IMR-90 (cell line): ENCODE measurements at regions not wholly inside any gene's neighbourhood (a gene's known extent, or its start where the extent isn't known, plus 50 kb on each side); places are given as distances from the start of the nearest gene placed in this dataset.

Experiments
- ATAC-seq: fragments of 200-7000 bp; cut with Tn5 transposase; 2 replicates; pipeline ENCODE4 v1.9.1; 2020; ENCODE audit warnings: low read depth, mild to moderate bottlenecking, moderate library complexity
- BruUV-seq: library from RNA; stranded (reverse); fragments of 400-500 nt; replicated peaks from 2 replicates; lab custom pipeline; 2021; lab: Mats Ljungman, UMichigan
- CTCF ChIA-PET: fragments of 300-600 bp; formaldehyde crosslinking; extraction: SDS; loops from one replicate; lab custom pipeline; 2021; ENCODE audit warnings: antibody characterized with exemption; lab: Yijun Ruan, JAX
- POLR2A ChIA-PET: fragments of 300-600 bp; sonication (Branson Sonifier 250); formaldehyde crosslinking; loops from one replicate; lab custom pipeline; 2022; ENCODE audit warnings: antibody characterized with exemption; ENCODE audit not compliant: unreplicated experiment; lab: Charles Lee
- DNase-seq: peaks from one replicate; pipeline ENCODE4 v3.0.0; 2013
- H2AFZ ChIP-seq: replicated peaks from 2 replicates; pipeline ENCODE3; 2013; ENCODE audit warnings: low read length, mild to moderate bottlenecking; ENCODE audit not compliant: poor library complexity
- H2AK5ac ChIP-seq: 2 replicates; pipeline ENCODE4 v1.6.1; 2013; ENCODE audit warnings: low read depth, low read length, inconsistent platforms
- H2AK9ac ChIP-seq: replicated peaks from 2 replicates; pipeline ENCODE3; 2013; ENCODE audit warnings: mild to moderate bottlenecking, low read depth, low read length, moderate library complexity; ENCODE audit not compliant: poor library complexity
- H2BK120ac ChIP-seq: 2 replicates; pipeline ENCODE4 v1.6.1; 2013; ENCODE audit warnings: low read depth, low read length, inconsistent platforms
- H2BK15ac ChIP-seq: 3 replicates; pipeline ENCODE4 v1.6.1; 2013; ENCODE audit warnings: low read depth, low read length, inconsistent platforms
- H2BK20ac ChIP-seq: 2 replicates; pipeline ENCODE4 v1.6.1; 2013; ENCODE audit warnings: low read depth, mild to moderate bottlenecking, inconsistent platforms, low read length, moderate library complexity
- H2BK5ac ChIP-seq: 2 replicates; pipeline ENCODE4 v1.6.1; 2013; ENCODE audit warnings: mild to moderate bottlenecking, low read depth, low read length, inconsistent platforms; ENCODE audit not compliant: poor library complexity, severe bottlenecking
- H3K14ac ChIP-seq: replicated peaks from 2 replicates; pipeline ENCODE4 v1.6.1; 2013; ENCODE audit warnings: low read depth, low read length, inconsistent platforms
- H3K18ac ChIP-seq: 2 replicates; pipeline ENCODE4 v1.6.1; 2013; ENCODE audit warnings: low read depth, low read length, control low read depth
- H3K23ac ChIP-seq: 2 replicates; pipeline ENCODE4 v1.6.1; 2013; ENCODE audit warnings: low read depth, low read length, inconsistent platforms
- H3K27ac ChIP-seq: 2 replicates; pipeline ENCODE4 v1.5.1; 2013; ENCODE audit warnings: mild to moderate bottlenecking, control low read depth, low read length; ENCODE audit not compliant: insufficient read depth
- H3K27me3 ChIP-seq: 2 replicates; pipeline ENCODE4 v1.6.1; 2013; ENCODE audit warnings: low read length; ENCODE audit not compliant: control insufficient read depth, insufficient read depth
- H3K36me3 ChIP-seq: 2 replicates; pipeline ENCODE4 v1.6.1; 2013; ENCODE audit warnings: low read length, mixed read lengths; ENCODE audit not compliant: control insufficient read depth, insufficient read depth
- H3K4ac ChIP-seq: 2 replicates; pipeline ENCODE4 v1.6.1; 2013; ENCODE audit warnings: low read depth, low read length, inconsistent platforms
- H3K4me1 ChIP-seq: 2 replicates; pipeline ENCODE4 v1.6.1; 2013; ENCODE audit warnings: low read length, mixed read lengths; ENCODE audit not compliant: control insufficient read depth, insufficient read depth
- H3K4me2 ChIP-seq: 2 replicates; pipeline ENCODE4 v1.6.1; 2013; ENCODE audit warnings: low read depth, mild to moderate bottlenecking, control low read depth, low read length, moderate library complexity
- H3K4me3 ChIP-seq: 2 replicates; pipeline ENCODE4 v1.5.1; 2013; ENCODE audit warnings: low read depth, mild to moderate bottlenecking, control low read depth, low read length, moderate library complexity; ENCODE audit not compliant: insufficient read depth
- H3K56ac ChIP-seq: 2 replicates; pipeline ENCODE4 v1.6.1; 2013; ENCODE audit warnings: low read length, inconsistent platforms; ENCODE audit not compliant: insufficient read depth; ENCODE audit errors: extremely low read depth
- H3K79me1 ChIP-seq, 2 experiments: 2 replicates each; pipeline ENCODE4 v1.6.1; 2013; ENCODE audit warnings: low read length in 2 of 2, inconsistent platforms in 1 of 2, low read depth in 1 of 2
- H3K9ac ChIP-seq: 2 replicates; pipeline ENCODE4 v1.6.1; 2013; ENCODE audit warnings: low read depth, low read length, control low read depth
- H3K9me1 ChIP-seq: 2 replicates; pipeline ENCODE4 v1.6.1; 2013; ENCODE audit warnings: low read length, inconsistent platforms; ENCODE audit not compliant: insufficient read depth
- H3K9me3 ChIP-seq: 2 replicates; pipeline ENCODE4 v1.6.1; 2013; ENCODE audit warnings: low read length; ENCODE audit not compliant: control insufficient read depth, insufficient read depth
- H4K20me1 ChIP-seq: 2 replicates; pipeline ENCODE4 v1.6.1; 2013; ENCODE audit warnings: low read length, inconsistent platforms; ENCODE audit not compliant: insufficient read depth
- H4K5ac ChIP-seq: 2 replicates; pipeline ENCODE4 v1.6.1; 2013; ENCODE audit warnings: mild to moderate bottlenecking, low read depth, low read length, control low read depth
- H4K8ac ChIP-seq, 2 experiments: 2 replicates each; pipeline ENCODE4 v1.6.1; 2013; ENCODE audit warnings: low read depth in 2 of 2, low read length in 2 of 2, control low read depth in 1 of 2, inconsistent platforms in 1 of 2
- H4K91ac ChIP-seq: 2 replicates; pipeline ENCODE4 v1.6.1; 2013; ENCODE audit warnings: low read depth, low read length, inconsistent platforms; ENCODE audit not compliant: insufficient read depth
- BHLHE40 ChIP-seq: fragments of 150-350 bp; IDR thresholded peaks from 2 replicates; pipeline ENCODE4 v1.6.1; 2016; ENCODE audit warnings: mild to moderate bottlenecking, low read depth, low read length
- CEBPB ChIP-seq: IDR thresholded peaks from 2 replicates; pipeline ENCODE4 v1.6.1; 2012; ENCODE audit warnings: low read depth, low read length, improper control_type of control experiment
- CHD1 ChIP-seq: IDR thresholded peaks from 2 replicates; pipeline ENCODE4 v1.6.1; 2012; ENCODE audit warnings: low read depth, low read length, improper control_type of control experiment
- CTCF ChIP-seq: conservative IDR thresholded peaks from 2 replicates; pipeline ENCODE4 v1.5.1; 2012; ENCODE audit warnings: mild to moderate bottlenecking, low read depth, low read length, improper control_type of control experiment
- ELK1 ChIP-seq: fragments of 150-350 bp; IDR thresholded peaks from 2 replicates; pipeline ENCODE4 v1.6.1; 2016; ENCODE audit warnings: low read depth, mild to moderate bottlenecking, low read length, moderate library complexity, borderline replicate concordance
- FOS ChIP-seq: fragments of 150-350 bp; IDR thresholded peaks from 2 replicates; pipeline ENCODE4 v1.6.1; 2016; ENCODE audit warnings: low read depth, low read length
- MAFK ChIP-seq: IDR thresholded peaks from 2 replicates; pipeline ENCODE4 v1.6.1; 2012; ENCODE audit warnings: low read depth, low read length, improper control_type of control experiment
- MAZ ChIP-seq: IDR thresholded peaks from 2 replicates; pipeline ENCODE4 v1.6.1; 2012; ENCODE audit warnings: low read depth, mild to moderate bottlenecking, low read length, improper control_type of control experiment, moderate library complexity, borderline replicate concordance
- MXI1 ChIP-seq: IDR thresholded peaks from 2 replicates; pipeline ENCODE4 v1.6.1; 2012; ENCODE audit warnings: low read depth, mild to moderate bottlenecking, low read length, moderate library complexity, borderline replicate concordance
- NFE2L2 ChIP-seq: fragments of 150-350 bp; IDR thresholded peaks from 2 replicates; pipeline ENCODE4 v1.6.1; 2016; ENCODE audit warnings: low read depth, mild to moderate bottlenecking, low read length
- POLR2A ChIP-seq: IDR thresholded peaks from 2 replicates; pipeline ENCODE4 v1.6.1; 2012; ENCODE audit warnings: mild to moderate bottlenecking, low read depth, low read length
- RAD21 ChIP-seq: IDR thresholded peaks from 2 replicates; pipeline ENCODE4 v1.6.1; 2012; ENCODE audit warnings: low read length, improper control_type of control experiment
- RCOR1 ChIP-seq: IDR thresholded peaks from 2 replicates; pipeline ENCODE4 v1.6.1; 2012; ENCODE audit warnings: mild to moderate bottlenecking, low read length, improper control_type of control experiment; ENCODE audit not compliant: insufficient replicate concordance
- RFX5 ChIP-seq: IDR thresholded peaks from 2 replicates; pipeline ENCODE4 v1.8.0; 2012; ENCODE audit warnings: low read depth, mild to moderate bottlenecking, low read length, moderate library complexity
- SMC3 ChIP-seq: fragments of 150-350 bp; IDR thresholded peaks from 2 replicates; pipeline ENCODE4 v1.6.1; 2016; ENCODE audit warnings: low read depth, mild to moderate bottlenecking, antibody characterized with exemption, low read length, moderate library complexity
- USF2 ChIP-seq: fragments of 150-350 bp; IDR thresholded peaks from 2 replicates; pipeline ENCODE4 v1.6.1; 2017; ENCODE audit warnings: mild to moderate bottlenecking, antibody characterized with exemption, low read length, low read depth
- WGBS, 2 experiments: methylation state at CpG; one replicate each; pipeline versions ENCODE4 v1.1.5 to v1.1.7; 2013; ENCODE audit warnings: missing lambda C conversion rate in 2 of 2; ENCODE audit not compliant: insufficient read length in 1 of 2; ENCODE audit errors: extremely low coverage in 2 of 2; 5-methylcytosine and 5-hydroxymethylcytosine counted together
- dilution Hi-C: fragments of 300-500 bp; cut with HindIII; formaldehyde crosslinking; loops from one replicate; pipeline ENCODE4 v1.14.3; 2018; ENCODE audit warnings: low sequenced_read_pairs; ENCODE audit not compliant: unreplicated experiment
- in situ Hi-C: fragments of 300-500 bp; cut with MboI; formaldehyde crosslinking; loops from 3 replicates; pipeline ENCODE4 v1.14.3; 2019; ENCODE audit warnings: low sequenced_read_pairs, inconsistent platforms, mixed read lengths
- intact Hi-C: fragments of 100-400 bp; cut with micrococcal nuclease; formaldehyde crosslinking; loops from 2 replicates; pipeline ENCODE4 v1.10.0; 2022

- ChIA-PET CTCF (no interaction called here), POLR2A (no interaction called here)
- no peak overlapping the region for H2AFZ ChIP-seq
- H3K9ac ChIP-seq, result no peak overlapping the region
- H2BK120ac ChIP-seq, result no peak overlapping the region
- H3K27ac ChIP-seq, result no peak overlapping the region
- no peak overlapping the region for H4K5ac ChIP-seq
- no peak overlapping the region for H3K4me3 ChIP-seq
- no TSS peak for BruUV-seq
- no peak overlapping the region for H4K91ac ChIP-seq
- H3K18ac ChIP-seq, result no peak overlapping the region
- no peak overlapping the region for H2AK9ac ChIP-seq
- H2BK20ac ChIP-seq, result no peak overlapping the region
- H2BK15ac ChIP-seq, result peak overlapping the region; percentile 55; the same call in 1 of the 3 replicates
- H3K9me1 ChIP-seq, result no peaks in the 10 kb centered on the region
- H4K20me1 ChIP-seq, result no peaks in the 10 kb centered on the region
- H3K4ac ChIP-seq, result no peak overlapping the region
- TF ChIP-seq BHLHE40 (no peak), RFX5 (no peak), CHD1 (no peak), MXI1 (no peak), FOS (no peak), CEBPB (no peak), MAZ (no peak), ELK1 (no peak), USF2 (no peak), RAD21 (no peak), SMC3 (no peak), MAFK (no peak), CTCF (no peak), NFE2L2 (no peak), POLR2A (no peak), RCOR1 (no peak)
- no peak overlapping the region; a peak in 1 of 4 replicates for H4K8ac ChIP-seq
- H3K79me1 ChIP-seq, result no peaks in the 10 kb centered on the region
- in situ Hi-C loops (no loop called here), dilution Hi-C loops (no loop called here), intact Hi-C loops (no loop called here)
- no peak overlapping the region for H3K4me2 ChIP-seq
- H3K56ac ChIP-seq, result no peak overlapping the region
- DNase-seq (peak; percentile 8), ATAC-seq (no peak)
- H3K23ac ChIP-seq, result no peak overlapping the region
- H3K4me1 ChIP-seq, result no peaks in the 10 kb centered on the region
- no CpG with 5 or more reads among the region's 4 CpGs for WGBS, 2 experiments
- H3K27me3 ChIP-seq, result no peaks in the 10 kb centered on the region
- no peak overlapping the region for H2BK5ac ChIP-seq
- H3K9me3 ChIP-seq, result no peaks in the 10 kb centered on the region
- H3K14ac ChIP-seq, result no peak overlapping the region
- no peaks in the 10 kb centered on the region for H3K36me3 ChIP-seq
- no peak overlapping the region for H2AK5ac ChIP-seq
Measured at GRCh38 chr12:89154743-89155499, 197.4 kb downstream of the DUSP6 start.
